ENCODE measurements at regions not wholly inside any gene's neighbourhood (a gene's known extent, or its start where the extent isn't known, plus 50 kb on each side); places are given as distances from the start of the nearest gene placed in this dataset.

GRCh38 chr21:15650735-15651134 is 79.0 kb upstream of the USP25 start:
- TF ChIP-seq CTCF (IDR thresholded peaks at IDR 0.05) (no peak), POLR2AphosphoS5 (IDR thresholded peaks at IDR 0.05) (no peak)

All from prostate gland (tissue), 2 donors.